ENCODE measurements at regions not wholly inside any gene's neighbourhood (a gene's known extent, or its start where the extent isn't known, plus 50 kb on each side); places are given as distances from the start of the nearest gene placed in this dataset.

- TF ChIP-seq SIN3A (IDR thresholded peaks at IDR 0.05; ENCODE audit: borderline replicate concordance, low read depth, low read length) (no peak), RCOR1 (IDR thresholded peaks at IDR 0.05; ENCODE audit: low read length) (no peak), CTCF (IDR thresholded peaks at IDR 0.05) (no peak)
Measured at GRCh38 chr5:83871533-83872395, 151.1 kb upstream of the HAPLN1 start (continued).

DNA sequence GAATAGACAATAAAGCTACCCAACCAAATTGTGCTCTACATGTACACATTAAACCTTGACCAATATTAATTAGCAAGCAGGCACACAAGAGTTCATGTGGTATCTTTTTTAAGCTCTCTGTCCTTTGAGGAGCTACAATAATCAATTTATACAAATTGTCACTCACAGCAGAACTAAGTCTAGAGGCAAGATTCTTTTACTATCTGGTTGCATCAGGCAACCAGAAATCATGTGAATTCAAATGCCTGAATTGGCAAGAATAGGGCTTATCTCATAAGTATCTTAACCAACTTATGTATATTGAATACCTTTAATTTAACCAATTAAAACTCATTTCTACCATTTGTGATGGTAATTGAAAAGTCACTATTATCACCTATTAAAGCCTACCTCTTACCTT is 145.5 kb upstream of the HAPLN1 start:
- CTCF ChIA-PET = no interaction called here
- H3K36me3 ChIP-seq (replicated peaks in 1 of 2; ENCODE audit: control insufficient read depth in 1 of 2, insufficient read depth in 2 of 2, low read length in 1 of 2) = no peaks in the 10 kb centered on the region
- H3K4me1 ChIP-seq (ENCODE audit: control insufficient read depth in 1 of 2, insufficient read depth in 2 of 2, low read depth in 1 of 2, low read length in 1 of 2) = no peaks in the 10 kb centered on the region; a peak in 1 of 4 replicates
- no peaks in the 10 kb centered on the region for H3K79me2 ChIP-seq (ENCODE audit: insufficient read depth)
- no peak overlapping the region for H3K9ac ChIP-seq
- H2AFZ ChIP-seq (ENCODE audit: low read depth) = no peak overlapping the region
- H3K4me3 ChIP-seq (ENCODE audit: low read depth in 2 of 2, low read length in 1 of 2) = no peak overlapping the region
- no peaks in the 10 kb centered on the region for H4K20me1 ChIP-seq (ENCODE audit: insufficient read depth)
- H3K27ac ChIP-seq (ENCODE audit: low read depth in 2 of 2, low read length in 1 of 2) = no peak overlapping the region
- no peak for TF ChIP-seq FOXJ3 (CRISPR knock-in tag; IDR thresholded peaks at IDR 0.05)
- TF ChIP-seq FOSL2 (IDR thresholded peaks at IDR 0.05; ENCODE audit: borderline replicate concordance, low read depth) = no peak
- TF ChIP-seq CTCF (IDR thresholded peaks at IDR 0.05) = no peak
- TF ChIP-seq, protein P1, sequence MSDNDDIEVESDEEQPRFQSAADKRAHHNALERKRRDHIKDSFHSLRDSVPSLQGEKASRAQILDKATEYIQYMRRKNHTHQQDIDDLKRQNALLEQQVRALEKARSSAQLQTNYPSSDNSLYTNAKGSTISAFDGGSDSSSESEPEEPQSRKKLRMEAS (IDR thresholded peaks at IDR 0.05; ENCODE audit: low read depth) = no peak
- TF ChIP-seq TAF1 (IDR thresholded peaks at IDR 0.05; ENCODE audit: borderline replicate concordance, low read depth, low read length) = no peak
- TF ChIP-seq NRF1 (IDR thresholded peaks at IDR 0.05; ENCODE audit: low read depth, low read length) = no peak
- TF ChIP-seq JUND (IDR thresholded peaks at IDR 0.05) = no peak
- no peak for TF ChIP-seq SIN3A (IDR thresholded peaks at IDR 0.05; ENCODE audit: borderline replicate concordance, low read depth, low read length)
- no peak for TF ChIP-seq EZH2phosphoT487 (IDR thresholded peaks at IDR 0.05; ENCODE audit: borderline replicate concordance, low read depth)
- TF ChIP-seq FOXM1 (IDR thresholded peaks at IDR 0.05; ENCODE audit: low read depth) = no peak
- TF ChIP-seq EP300 (IDR thresholded peaks at IDR 0.05; ENCODE audit: borderline replicate concordance in 1 of 2, low read depth in 1 of 2, low read length in 1 of 2) = no peak
- TF ChIP-seq USF1 (IDR thresholded peaks at IDR 0.05; ENCODE audit: borderline replicate concordance, low read depth) = no peak
- no peak for TF ChIP-seq POLR2AphosphoS5 (IDR thresholded peaks at IDR 0.05; ENCODE audit: low read depth, low read length)
- no peak for TF ChIP-seq GABPA (IDR thresholded peaks at IDR 0.05; ENCODE audit: low read depth)
- no peak for TF ChIP-seq TEAD4 (IDR thresholded peaks at IDR 0.05; ENCODE audit: borderline replicate concordance, insufficient read depth)
- no peak overlapping the region for H3K4me2 ChIP-seq
- H3K9me3 ChIP-seq = no peaks in the 10 kb centered on the region
- H3F3A ChIP-seq (replicated peaks; ENCODE audit: insufficient read depth) = no peaks in the 10 kb centered on the region
- no peaks in the 10 kb centered on the region for H3K27me3 ChIP-seq (ENCODE audit: insufficient read depth)
- H3K9me2 ChIP-seq = no peaks in the 10 kb centered on the region
- no peak for DNase-seq
- POLR2A ChIA-PET = no interaction called here

All from SK-N-SH (cell line).